ENCODE measurements at regions not wholly inside any gene's neighbourhood (a gene's known extent, or its start where the extent isn't known, plus 50 kb on each side); places are given as distances from the start of the nearest gene placed in this dataset.

- TF ChIP-seq TAF1 (conservative IDR thresholded peaks at IDR 0.05) (no peak), NR2F2 (IDR thresholded peaks at IDR 0.05) (no peak), CTCF (IDR thresholded peaks at IDR 0.05; ENCODE audit: low read depth, low read length, missing input control) (peak; percentile 62), MAX (IDR thresholded peaks at IDR 0.05) (no peak), JUND (IDR thresholded peaks at IDR 0.05) (no peak)
Measured at GRCh38 chr4:54440394-54441136, 211.5 kb downstream of the PDGFRA start.
